Skin of body (tissue), 1 donor: ENCODE measurements at regions not wholly inside any gene's neighbourhood (a gene's known extent, or its start where the extent isn't known, plus 50 kb on each side); places are given as distances from the start of the nearest gene placed in this dataset.
A peak's percentile ranks its signal among the peaks of the same experiment; 100 is the strongest.

Experiments
- DNase-seq: peaks from one replicate; lab custom pipeline; 2025; lab: John Stamatoyannopoulos, UW

- DNase-seq = no peak
Measured at GRCh38 chr2:118219611-118220010, 131.3 kb downstream of the INSIG2 start.

- DNase-seq = no peak
Measured at GRCh38 chr2:118216224-118216623, 128.0 kb downstream of the INSIG2 start.

GRCh38 chr2:118209727-118210126, 121.5 kb downstream of the INSIG2 start:
- no peak for DNase-seq

GRCh38 chr2:118207889-118208288, 119.6 kb downstream of the INSIG2 start:
- no peak for DNase-seq

- DNase-seq = peak; percentile 27
Measured at GRCh38 chr2:118202707-118203303, 114.5 kb downstream of the INSIG2 start.

GRCh38 chr2:118198268-118198667, 110.0 kb downstream of the INSIG2 start:
- DNase-seq = no peak

GRCh38 chr2:118197011-118197675, 108.9 kb downstream of the INSIG2 start:
- DNase-seq = no peak

GRCh38 chr2:118190474-118190873, 102.2 kb downstream of the INSIG2 start:
- no peak for DNase-seq

- no peak for DNase-seq
Measured at GRCh38 chr2:118186858-118187254, 98.6 kb downstream of the INSIG2 start.

GRCh38 chr2:118186110-118186857, 98.0 kb downstream of the INSIG2 start:
- peak; percentile 89 for DNase-seq

- peak; percentile 55 for DNase-seq
Measured at GRCh38 chr2:118185210-118186109, 97.2 kb downstream of the INSIG2 start.

GRCh38 chr2:118183381-118183780, 95.1 kb downstream of the INSIG2 start:
- no peak for DNase-seq

GRCh38 chr2:118179445-118179844, 91.2 kb downstream of the INSIG2 start:
- DNase-seq = no peak

GRCh38 chr2:118177884-118178283, 89.6 kb downstream of the INSIG2 start:
- no peak for DNase-seq

- no peak for DNase-seq
Measured at GRCh38 chr2:118177318-118177717, 89.0 kb downstream of the INSIG2 start.

GRCh38 chr2:118176601-118177000, 88.3 kb downstream of the INSIG2 start:
- DNase-seq = no peak

- no peak for DNase-seq
Measured at GRCh38 chr2:118171546-118171945, 83.3 kb downstream of the INSIG2 start.

- DNase-seq = no peak
Measured at GRCh38 chr2:118169359-118170005, 81.2 kb downstream of the INSIG2 start.

GRCh38 chr2:118168615-118169014, 80.3 kb downstream of the INSIG2 start:
- DNase-seq = no peak

GRCh38 chr2:118167026-118167425, 78.8 kb downstream of the INSIG2 start:
- DNase-seq = no peak

GRCh38 chr2:118166242-118166641, 78.0 kb downstream of the INSIG2 start:
- DNase-seq = no peak
